Tibial nerve (tissue), 4 donors: ENCODE measurements at regions not wholly inside any gene's neighbourhood (a gene's known extent, or its start where the extent isn't known, plus 50 kb on each side); places are given as distances from the start of the nearest gene placed in this dataset.

Source experiments
- DNase-seq, 2 donors: peaks; one replicate each; pipeline ENCODE4 v3.0.0-alpha.2; 2019; ENCODE audit warnings: low spot score in 2 of 2
- H3K27ac ChIP-seq, 4 donors: fragments of 200-600 bp; sonication (generic) in 3 of 4; one replicate each; pipeline ENCODE4 v1.5.1; 2017 to 2019; ENCODE audit warnings: mild to moderate bottlenecking in 1 of 4
- H3K27me3 ChIP-seq, 2 donors: fragments of 200-600 bp; sonication (generic) in 1 of 2; one replicate each; pipeline versions ENCODE4 v1.5.1 to v1.6.0; 2017 to 2019
- H3K36me3 ChIP-seq, 3 donors: fragments of 200-600 bp; sonication (generic); one replicate each; pipeline ENCODE4 v1.5.1; 2018 to 2019
- H3K4me1 ChIP-seq, 4 donors: fragments of 200-600 bp; sonication (generic) in 3 of 4; one replicate each; pipeline ENCODE4 v1.5.1; 2017 to 2019
- H3K4me3 ChIP-seq, 4 donors: fragments of 200-600 bp; sonication (generic) in 3 of 4; one replicate each; pipeline ENCODE4 v1.5.1; 2017 to 2019; ENCODE audit warnings: mild to moderate bottlenecking in 1 of 4, moderate library complexity in 1 of 4
- H3K9me3 ChIP-seq, 4 donors: fragments of 200-600 bp; sonication (generic) in 3 of 4; one replicate each; pipeline ENCODE4 v1.5.1; 2017 to 2019
- EP300 ChIP-seq, 2 donors: sonication (generic); formaldehyde crosslinking; IDR thresholded peaks; one replicate each; pipeline ENCODE4 v1.6.1; 2017; ENCODE audit warnings: antibody characterized with exemption in 2 of 2, mild to moderate bottlenecking in 1 of 2
- POLR2A ChIP-seq, 2 donors: fragments of 450-650 bp; IDR thresholded peaks; one replicate each; pipeline ENCODE4 v1.6.1; 2017; ENCODE audit warnings: antibody characterized with exemption in 2 of 2, mild to moderate bottlenecking in 2 of 2, moderate library complexity in 2 of 2
- WGBS, 2 donors: methylation state at CpG; one replicate each; pipeline ENCODE4 v1.1.5; 2018; 5-methylcytosine and 5-hydroxymethylcytosine counted together
- TF ChIP-seq, protein P1 (sequence below), 5 experiments: fragments of 200-600 bp in 3 of 5; fragments of 450-650 bp in 2 of 5; sonication (generic) in 3 of 5; IDR thresholded peaks; one replicate each; pipeline ENCODE4 v1.5.1; 2016 to 2019; ENCODE audit warnings: antibody characterized with exemption in 5 of 5, mild to moderate bottlenecking in 3 of 5, moderate library complexity in 2 of 5

DNA sequence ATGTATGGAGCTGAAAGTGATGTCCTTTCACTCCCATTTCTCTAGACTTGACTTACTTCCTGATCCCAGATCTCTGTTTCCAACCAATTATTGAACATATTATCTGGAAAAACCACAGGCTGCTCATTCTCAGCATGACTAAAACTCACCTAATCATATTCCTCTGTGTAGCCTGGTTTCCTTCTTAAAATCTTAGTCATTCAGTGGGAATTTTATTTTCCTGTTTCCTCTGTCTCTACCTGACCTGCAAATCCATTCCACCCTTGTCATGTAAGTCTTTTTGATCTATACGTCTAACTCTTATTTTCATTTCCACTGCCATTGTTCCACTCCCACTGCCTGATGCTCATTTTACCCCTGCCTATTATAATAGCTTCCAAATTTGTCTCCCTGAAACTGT, 67.9 kb upstream of the APOBEC4 start:
- Histone ChIP-seq H3K36me3 (no peaks in the 10 kb centered on the region), H3K4me1 (peaks cover 0 to 10% (median 0%) of the 10 kb centered on the region in 4 donors), H3K9me3 (no peaks in the 10 kb centered on the region), H3K27ac (no peak overlapping the region), H3K4me3 (no peak overlapping the region), H3K27me3 (no peaks in the 10 kb centered on the region)
- TF ChIP-seq, protein P1, sequence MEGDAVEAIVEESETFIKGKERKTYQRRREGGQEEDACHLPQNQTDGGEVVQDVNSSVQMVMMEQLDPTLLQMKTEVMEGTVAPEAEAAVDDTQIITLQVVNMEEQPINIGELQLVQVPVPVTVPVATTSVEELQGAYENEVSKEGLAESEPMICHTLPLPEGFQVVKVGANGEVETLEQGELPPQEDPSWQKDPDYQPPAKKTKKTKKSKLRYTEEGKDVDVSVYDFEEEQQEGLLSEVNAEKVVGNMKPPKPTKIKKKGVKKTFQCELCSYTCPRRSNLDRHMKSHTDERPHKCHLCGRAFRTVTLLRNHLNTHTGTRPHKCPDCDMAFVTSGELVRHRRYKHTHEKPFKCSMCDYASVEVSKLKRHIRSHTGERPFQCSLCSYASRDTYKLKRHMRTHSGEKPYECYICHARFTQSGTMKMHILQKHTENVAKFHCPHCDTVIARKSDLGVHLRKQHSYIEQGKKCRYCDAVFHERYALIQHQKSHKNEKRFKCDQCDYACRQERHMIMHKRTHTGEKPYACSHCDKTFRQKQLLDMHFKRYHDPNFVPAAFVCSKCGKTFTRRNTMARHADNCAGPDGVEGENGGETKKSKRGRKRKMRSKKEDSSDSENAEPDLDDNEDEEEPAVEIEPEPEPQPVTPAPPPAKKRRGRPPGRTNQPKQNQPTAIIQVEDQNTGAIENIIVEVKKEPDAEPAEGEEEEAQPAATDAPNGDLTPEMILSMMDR (IDR thresholded peaks at IDR 0.05), result no peak
- TF ChIP-seq EP300 (IDR thresholded peaks at IDR 0.05) (no peak), POLR2A (IDR thresholded peaks at IDR 0.05) (no peak)
- WGBS, 2 donors, result 47 to 84% methylated on average over 1 of the region's 1 CpG
- DNase-seq, result no peak

DNA sequence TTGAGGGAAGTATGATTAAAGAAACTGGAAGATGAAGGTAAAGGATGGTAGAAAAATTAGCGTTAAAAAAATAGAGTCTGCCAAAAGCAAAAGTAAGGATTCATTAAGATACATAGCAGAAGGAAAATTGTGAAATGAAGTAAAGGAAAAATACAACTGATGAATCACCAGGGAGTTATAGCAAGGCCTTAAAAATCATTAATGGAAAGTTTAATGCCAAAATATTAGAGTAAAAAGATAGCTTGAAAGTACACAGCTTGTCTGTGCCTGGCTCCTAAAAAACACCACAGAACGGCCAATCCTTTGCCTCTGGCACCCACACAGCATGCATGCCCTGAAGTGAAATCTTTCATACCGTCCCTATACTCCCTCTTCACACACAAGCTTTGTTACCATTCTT, 66.9 kb upstream of the APOBEC4 start:
- Histone ChIP-seq H3K27ac (no peak overlapping the region), H3K9me3 (no peaks in the 10 kb centered on the region), H3K4me3 (no peak overlapping the region), H3K4me1 (peaks cover 0 to 10% (median 0%) of the 10 kb centered on the region in 4 donors), H3K36me3 (no peaks in the 10 kb centered on the region), H3K27me3 (no peaks in the 10 kb centered on the region)
- DNase-seq, result no peak
- WGBS, 2 donors, result 42 to 45% methylated on average over 3 of the region's 3 CpGs
- TF ChIP-seq, protein P1 (IDR thresholded peaks at IDR 0.05), result no peak
- TF ChIP-seq EP300 (IDR thresholded peaks at IDR 0.05) (no peak), POLR2A (IDR thresholded peaks at IDR 0.05) (no peak)

DNA sequence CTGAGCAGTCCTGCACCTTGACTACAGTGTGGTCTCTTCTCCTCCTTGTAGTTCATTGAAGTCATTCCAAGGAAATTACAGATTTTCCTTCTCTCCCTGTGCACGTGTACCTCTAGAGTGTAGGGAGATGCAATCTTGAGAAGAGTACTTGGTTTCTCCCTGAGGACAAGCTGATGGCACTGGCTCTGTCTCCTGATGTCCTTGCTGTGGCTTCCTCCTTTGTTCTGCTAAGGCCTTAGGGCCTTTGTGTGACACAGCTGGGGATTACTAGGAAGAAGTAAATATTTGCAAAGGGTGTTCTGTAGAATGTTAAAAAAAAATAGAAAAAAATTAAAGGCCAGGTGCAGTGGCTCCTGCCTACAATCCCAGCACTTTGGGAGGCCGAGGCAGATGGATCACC, 66.2 kb upstream of the APOBEC4 start:
- 75 to 80% methylated on average over 2 of the region's 2 CpGs for WGBS, 2 donors
- Histone ChIP-seq H3K27me3 (no peaks in the 10 kb centered on the region), H3K27ac (no peak overlapping the region), H3K36me3 (no peaks in the 10 kb centered on the region), H3K4me3 (no peak overlapping the region), H3K4me1 (peaks cover 0 to 10% (median 0%) of the 10 kb centered on the region in 4 donors), H3K9me3 (no peaks in the 10 kb centered on the region)
- TF ChIP-seq EP300 (IDR thresholded peaks at IDR 0.05) (no peak), POLR2A (IDR thresholded peaks at IDR 0.05) (no peak)
- TF ChIP-seq, protein P1 (IDR thresholded peaks at IDR 0.05), result no peak
- no peak for DNase-seq

DNA sequence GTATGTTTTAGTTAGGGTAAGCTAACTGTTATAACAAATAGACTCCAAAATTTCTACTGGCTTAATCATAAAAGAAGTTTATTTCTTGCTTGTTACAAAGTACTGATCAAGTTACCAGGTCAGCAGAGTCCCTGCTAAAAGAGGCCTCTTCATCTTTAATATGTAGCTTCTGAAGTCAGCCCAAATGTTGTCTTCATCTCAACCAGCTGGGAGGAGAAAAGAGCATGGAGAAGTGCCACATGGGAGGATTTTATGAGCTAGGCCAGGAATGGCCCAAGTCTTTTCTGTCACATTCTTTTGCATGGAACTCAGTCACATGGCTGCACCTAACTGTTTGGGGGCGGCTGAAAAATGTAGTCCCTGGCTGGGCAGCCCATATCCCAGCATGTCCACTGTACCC, 63.2 kb upstream of the APOBEC4 start:
- Histone ChIP-seq H3K9me3 (no peaks in the 10 kb centered on the region), H3K27me3 (no peaks in the 10 kb centered on the region), H3K4me3 (no peak overlapping the region), H3K4me1 (peaks cover 0 to 16% (median 0%) of the 10 kb centered on the region in 4 donors), H3K36me3 (no peaks in the 10 kb centered on the region), H3K27ac (no peak overlapping the region)
- no peak for DNase-seq
- WGBS, 2 donors, result 67 to 87% methylated on average over 1 of the region's 1 CpG
- no peak for TF ChIP-seq EP300 (IDR thresholded peaks at IDR 0.05)
- TF ChIP-seq, protein P1 (IDR thresholded peaks at IDR 0.05), result no peak
- TF ChIP-seq POLR2A (IDR thresholded peaks at IDR 0.05), result no peak

DNA sequence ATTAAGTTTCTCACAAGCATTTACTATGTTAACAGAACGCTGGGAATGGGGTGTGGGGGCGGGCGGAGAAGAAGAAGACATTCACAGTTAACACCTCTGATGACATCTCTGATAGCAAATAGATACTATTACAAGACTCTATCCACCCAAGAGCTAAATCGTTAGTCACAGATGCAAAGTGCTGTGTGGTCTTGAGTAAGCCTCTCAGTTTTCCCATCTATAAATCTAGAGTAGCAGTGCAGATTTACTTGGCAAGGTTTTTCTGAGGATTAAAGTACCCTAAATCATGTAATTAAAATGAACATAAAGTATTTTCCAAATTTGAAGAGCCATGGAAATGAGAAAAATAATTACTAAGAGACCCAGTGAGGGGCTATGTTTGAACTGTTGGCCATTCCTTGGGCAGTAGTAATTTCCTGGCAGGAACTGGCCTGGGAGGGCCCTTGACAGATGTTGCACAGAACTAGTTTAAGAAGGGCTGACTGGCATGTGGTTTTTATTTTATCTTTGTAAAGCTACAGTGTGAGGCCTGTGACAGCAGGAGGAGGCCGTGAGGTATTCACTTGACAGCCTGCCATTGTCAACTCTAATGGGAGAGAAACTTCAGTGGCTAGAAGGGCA, 58.7 kb upstream of the APOBEC4 start:
- H3K27ac ChIP-seq, result peak overlapping the region in 1 of 4 donors; percentile 37

More for the DNA sequence above, 58.7 kb upstream of the APOBEC4 start:
- Histone ChIP-seq H3K36me3 (no peaks in the 10 kb centered on the region), H3K4me1 (peaks cover 0 to 6% (median 0%) of the 10 kb centered on the region in 4 donors), H3K4me3 (no peak overlapping the region), H3K27me3 (no peaks in the 10 kb centered on the region), H3K9me3 (no peaks in the 10 kb centered on the region)
- no peak for DNase-seq
- 63 to 69% methylated on average over 5 of the region's 5 CpGs for WGBS, 2 donors
- no peak for TF ChIP-seq EP300 (IDR thresholded peaks at IDR 0.05)
- TF ChIP-seq, protein P1 (IDR thresholded peaks at IDR 0.05), result no peak
- TF ChIP-seq POLR2A (IDR thresholded peaks at IDR 0.05), result no peak
